GM21390 (cell line): ENCODE measurements at regions not wholly inside any gene's neighbourhood (a gene's known extent, or its start where the extent isn't known, plus 50 kb on each side); places are given as distances from the start of the nearest gene placed in this dataset.
"Not testable (repeated sequence)": the region's sequence is repeated elsewhere in the genome, so short reads cannot be mapped to it uniquely, and the experiment has no call there.

Experiments
- ATAC-seq: cut with Tn5 transposase; IDR thresholded peaks from one replicate; pipeline ENCODE4 v1.9.1; 2021; ENCODE audit not compliant: unreplicated experiment

DNA sequence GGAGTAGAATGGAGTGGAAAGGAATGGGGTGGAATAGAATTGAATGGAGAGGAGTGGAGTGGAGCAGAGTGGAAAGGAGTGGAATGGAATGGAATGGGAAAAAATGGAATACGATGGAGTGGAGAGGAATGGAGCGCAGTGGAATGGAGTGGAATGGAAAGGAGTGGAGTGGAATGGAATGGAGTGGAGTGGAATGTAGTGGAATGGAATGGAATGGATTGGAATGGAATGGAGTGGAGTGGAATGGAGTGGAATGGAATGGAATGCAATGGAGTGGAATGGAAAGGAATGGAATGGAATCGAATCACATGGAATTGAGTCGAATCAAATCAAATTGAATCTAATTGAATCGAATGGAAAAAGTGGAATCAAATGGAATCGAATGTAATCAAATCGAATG, 1016.1 kb downstream of the CDY1 start:
- no peak for ATAC-seq

DNA sequence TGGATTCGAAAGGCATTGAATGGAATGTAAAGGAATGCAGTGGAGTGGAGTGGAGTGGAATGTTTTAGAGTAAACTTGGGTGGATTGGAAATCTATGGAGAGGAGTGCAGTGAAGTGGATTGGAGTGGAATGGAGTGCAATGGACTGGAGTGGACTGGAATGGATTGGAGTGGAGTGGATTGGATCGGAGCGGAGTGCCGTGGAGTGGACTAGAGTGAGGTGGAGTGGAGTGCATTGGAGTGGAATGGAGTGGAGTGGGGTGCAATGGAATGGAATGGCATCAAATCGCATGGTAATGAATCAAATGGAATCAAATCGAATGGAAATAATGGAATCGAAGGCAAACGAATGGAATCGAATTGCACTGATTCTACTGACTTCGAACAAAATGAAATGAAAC, 1023.9 kb downstream of the CDY1 start:
- ATAC-seq = not testable (repeated sequence)

DNA sequence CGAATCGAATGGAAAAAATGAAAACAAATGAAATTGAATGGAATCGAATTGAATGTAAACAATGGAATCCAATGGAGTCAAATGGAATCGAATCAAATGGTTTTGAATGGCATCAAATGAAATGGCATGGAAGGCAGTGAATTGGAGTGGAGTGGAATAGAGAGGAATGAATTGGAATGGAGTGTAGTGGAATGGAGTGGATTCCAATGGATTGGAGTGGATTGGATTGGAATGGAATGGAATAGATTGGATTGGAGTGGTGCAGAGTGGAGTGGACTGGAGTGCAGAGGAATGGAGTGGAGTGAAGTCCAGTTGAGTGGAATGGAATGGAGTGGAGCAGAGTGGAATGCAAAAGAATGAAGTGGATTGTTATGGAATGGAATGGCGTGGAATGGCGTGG, 1026.3 kb downstream of the CDY1 start:
- not testable (repeated sequence) for ATAC-seq

DNA sequence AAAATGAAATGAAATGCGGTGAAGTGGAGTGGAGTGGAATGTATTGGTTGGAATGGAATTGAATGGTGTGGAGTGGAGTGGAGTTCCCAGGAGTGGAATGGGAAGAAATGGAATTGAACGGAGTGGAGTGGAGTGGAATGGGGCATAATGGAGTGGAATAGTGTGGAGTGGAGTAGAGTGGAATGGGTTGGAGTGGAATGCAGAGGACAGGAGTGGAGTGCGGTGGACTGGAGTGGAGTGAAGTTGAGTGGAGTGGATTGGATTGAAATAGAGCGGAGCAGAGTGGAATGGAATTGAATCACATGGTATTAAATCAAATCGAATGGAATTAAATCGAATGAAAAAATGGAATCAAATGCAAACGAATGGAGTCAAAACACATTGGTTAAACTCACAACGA, 1042.3 kb downstream of the CDY1 start:
- ATAC-seq = not testable (repeated sequence)

GRCh38 chrY:26666691-26667090, 1044.8 kb downstream of the CDY1 start:
- not testable (repeated sequence) for ATAC-seq

- ATAC-seq = not testable (repeated sequence)
Observed at GRCh38 chrY:26669243-26669642, 1047.3 kb downstream of the CDY1 start.

- peak; percentile 36 for ATAC-seq
Observed at GRCh38 chrY:26670360-26670871, 1048.5 kb downstream of the CDY1 start.

DNA sequence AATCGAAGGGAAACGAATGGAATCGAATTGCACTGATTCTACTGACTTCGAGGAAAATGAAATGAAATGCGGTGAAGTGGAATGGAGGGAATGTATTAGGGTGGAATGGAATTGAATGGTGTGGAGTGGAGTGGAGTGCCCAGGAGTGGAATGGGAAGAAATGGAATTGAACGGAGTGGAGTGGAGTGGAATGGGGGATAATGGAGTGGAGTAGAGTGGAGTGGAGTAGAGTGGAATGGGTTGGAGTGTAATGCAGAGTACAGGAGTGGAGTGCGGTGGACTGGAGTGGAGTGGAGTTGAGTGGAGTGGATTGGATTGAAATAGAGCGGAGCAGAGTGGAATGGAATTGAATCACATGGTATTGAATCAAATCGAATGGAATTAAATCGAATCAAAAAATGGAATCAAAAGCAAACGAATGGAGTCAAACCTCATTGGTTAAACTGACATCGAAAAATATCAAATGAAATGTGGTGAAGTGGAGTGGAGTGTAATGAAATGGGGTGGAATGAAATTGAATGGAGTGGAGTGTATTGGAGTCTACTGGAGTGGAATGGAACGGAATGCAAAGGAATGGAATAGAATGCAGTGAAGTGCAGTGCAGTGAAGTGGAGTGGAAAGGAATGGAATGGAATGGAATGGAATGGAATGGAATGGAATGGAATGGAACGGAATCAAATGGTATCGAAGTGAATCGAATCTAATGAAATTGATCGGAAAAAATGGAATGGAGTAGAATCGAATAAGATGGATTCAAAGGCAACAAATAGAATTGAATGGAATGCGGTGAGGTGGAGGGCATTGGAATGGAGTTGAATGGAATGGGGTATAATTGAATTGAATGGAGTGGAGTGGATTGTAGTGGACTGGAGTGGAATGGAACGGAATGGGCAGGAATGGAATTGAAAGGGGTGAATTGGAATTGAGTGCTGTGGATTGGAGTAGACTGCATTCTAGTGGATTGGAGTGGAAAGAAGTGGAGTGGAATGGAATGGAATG, 1049.3 kb downstream of the CDY1 start:
- ATAC-seq = peak; percentile 60
